ENCODE measurements at regions not wholly inside any gene's neighbourhood (a gene's known extent, or its start where the extent isn't known, plus 50 kb on each side); places are given as distances from the start of the nearest gene placed in this dataset.
"Not testable (repeated sequence)": the region's sequence is repeated elsewhere in the genome, so short reads cannot be mapped to it uniquely, and the experiment has no call there.

GRCh38 chr5:18491349-18491748, 857.1 kb downstream of the TAF11L14 start:
- DNase-seq: no peak

GRCh38 chr5:18495157-18495556, 860.9 kb downstream of the TAF11L14 start:
- no peak for DNase-seq

- no peak for DNase-seq
Observed at GRCh38 chr5:18496041-18496440, 861.8 kb downstream of the TAF11L14 start.

GRCh38 chr5:18497089-18497488, 862.8 kb downstream of the TAF11L14 start:
- no peak for DNase-seq

GRCh38 chr5:18503797-18504328, 869.6 kb downstream of the TAF11L14 start:
- no peak for DNase-seq

DNA sequence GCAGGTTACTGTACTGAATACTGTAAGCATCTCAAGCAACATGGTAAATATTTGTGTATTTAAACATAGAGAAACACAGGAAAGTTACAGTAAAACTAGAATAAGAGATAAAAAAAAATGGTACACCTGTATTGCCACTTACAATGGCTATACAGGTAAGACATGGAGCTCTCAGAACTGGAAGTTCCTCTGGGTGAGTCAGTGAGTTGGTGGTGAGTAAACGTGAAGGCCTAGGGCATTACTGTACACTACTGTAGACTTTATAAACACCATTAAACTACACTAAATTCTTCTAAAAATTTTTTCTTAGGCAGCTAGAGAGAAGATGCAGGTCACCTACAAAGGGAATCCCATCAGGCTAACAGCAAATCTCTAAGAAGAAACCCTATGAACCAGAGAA, 872.9 kb downstream of the TAF11L14 start:
- DNase-seq: no peak

DNA sequence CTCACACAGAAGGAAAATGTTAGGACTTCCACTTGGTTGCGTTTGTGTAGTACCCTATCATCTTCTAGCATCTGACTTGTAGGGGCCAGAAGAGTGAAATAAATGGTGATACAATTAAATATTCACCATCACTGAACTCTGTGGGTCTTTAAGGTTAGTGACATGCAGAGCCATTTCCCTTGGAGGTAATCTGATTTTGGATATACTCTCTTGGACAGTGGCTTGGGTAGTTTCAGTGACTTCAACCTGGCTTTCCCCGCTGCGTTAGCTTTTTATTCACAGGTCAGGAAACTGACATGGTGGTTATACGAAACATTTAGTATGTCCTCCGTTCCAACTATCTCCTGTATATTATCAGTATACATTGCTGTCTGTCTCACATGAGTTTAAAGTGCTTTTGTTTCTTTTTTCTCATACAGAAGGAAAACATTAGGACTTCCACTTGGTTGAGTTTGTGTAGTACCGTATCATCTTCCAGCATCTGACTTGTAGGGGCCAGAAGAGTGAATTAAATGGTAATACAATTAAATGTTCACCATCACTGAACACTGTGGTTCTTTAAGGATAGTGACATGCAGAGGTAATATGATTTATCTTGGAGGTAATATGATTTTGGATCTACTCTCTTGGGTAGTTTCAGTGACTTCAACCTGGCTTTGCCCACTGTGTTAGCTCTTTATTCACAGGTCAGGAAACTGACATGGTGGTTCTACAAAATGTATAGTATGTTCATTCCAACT, 883.6 kb downstream of the TAF11L14 start:
- no peak for DNase-seq

DNA sequence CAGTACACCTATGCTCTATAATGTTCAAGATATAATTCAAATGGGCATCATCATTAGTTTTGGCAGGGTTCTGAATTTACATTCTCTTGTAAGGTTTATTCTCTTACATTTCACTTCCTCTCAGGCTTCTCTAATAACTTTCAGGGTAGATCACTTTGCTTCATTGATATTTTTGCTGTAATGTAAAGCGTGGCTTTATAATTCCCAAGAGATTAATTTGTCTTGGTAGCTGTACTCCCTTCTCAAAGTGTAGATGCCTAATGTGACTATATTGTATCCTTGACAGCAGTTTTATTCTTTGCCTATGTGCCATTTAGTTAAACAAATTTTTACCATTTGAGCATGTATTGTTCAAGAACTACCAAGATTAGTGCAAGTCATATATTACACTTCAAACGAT, 889.1 kb downstream of the TAF11L14 start:
- DNase-seq: no peak

DNA sequence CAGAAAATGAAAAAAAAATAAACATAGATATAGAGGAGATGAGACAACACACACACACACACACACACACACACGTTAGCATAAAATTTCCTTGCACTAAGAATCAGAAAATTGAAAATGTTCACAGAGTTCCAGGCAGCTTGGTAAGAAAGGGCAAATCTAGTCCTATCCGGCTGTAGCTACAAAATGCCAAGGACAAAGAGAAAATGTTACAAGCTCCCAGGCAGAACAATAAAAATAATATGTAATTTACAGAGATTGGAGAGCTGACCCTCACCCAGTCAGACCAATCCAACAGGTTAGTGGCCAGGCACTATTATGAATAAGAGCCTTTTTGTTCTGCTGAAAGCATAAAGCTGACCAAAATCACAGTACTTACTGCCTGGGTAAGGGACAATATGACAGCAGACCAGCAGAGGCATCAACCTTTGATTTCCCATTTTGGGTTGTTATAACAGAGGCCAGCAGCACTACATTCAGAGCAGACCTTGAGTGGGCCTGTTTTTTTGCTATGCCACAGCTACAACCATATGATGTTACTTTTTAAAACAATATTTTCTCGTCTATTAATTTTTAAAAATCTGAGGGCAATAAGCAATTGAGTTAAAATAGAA, 892.6 kb downstream of the TAF11L14 start:
- DNase-seq: no peak

DNA sequence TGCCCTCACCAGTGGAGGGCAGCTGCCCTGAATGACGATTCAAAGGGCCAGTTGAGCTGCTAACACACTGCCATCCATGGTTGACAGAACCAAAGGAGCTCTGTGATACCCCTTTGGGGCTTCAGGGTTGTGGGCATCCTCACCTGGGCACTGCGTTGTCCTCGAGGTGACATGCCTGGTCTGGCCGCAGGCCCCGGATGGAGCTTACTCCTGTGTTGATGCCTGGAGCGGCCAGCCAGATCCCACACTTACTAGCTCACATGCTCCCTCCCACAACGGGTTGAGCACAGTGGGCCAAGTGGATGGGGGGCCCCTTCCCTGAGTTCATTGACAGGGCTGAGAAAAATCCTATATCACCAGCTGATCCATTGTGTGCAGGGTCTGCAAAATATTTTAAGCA, 898.9 kb downstream of the TAF11L14 start:
- DNase-seq: no peak

DNA sequence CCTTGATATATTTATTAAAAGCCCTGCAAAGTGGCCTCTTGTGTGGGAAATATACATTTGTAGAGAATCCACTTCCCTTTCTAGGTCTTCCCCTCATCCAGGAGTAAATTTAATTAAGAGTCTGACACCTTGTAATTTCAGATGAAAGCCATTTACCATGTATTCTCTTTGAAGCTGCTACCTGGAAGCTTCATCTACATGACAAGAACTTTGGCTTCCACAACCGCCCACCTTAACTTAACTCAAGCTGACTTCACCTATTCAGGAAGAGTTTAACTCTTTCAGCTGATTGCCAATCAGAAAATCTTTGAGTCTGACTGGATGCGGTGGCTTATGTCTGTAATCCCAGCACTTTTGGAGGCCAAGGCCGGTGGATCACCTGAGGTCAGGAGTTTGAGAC, 899.9 kb downstream of the TAF11L14 start:
- no peak for DNase-seq

DNA sequence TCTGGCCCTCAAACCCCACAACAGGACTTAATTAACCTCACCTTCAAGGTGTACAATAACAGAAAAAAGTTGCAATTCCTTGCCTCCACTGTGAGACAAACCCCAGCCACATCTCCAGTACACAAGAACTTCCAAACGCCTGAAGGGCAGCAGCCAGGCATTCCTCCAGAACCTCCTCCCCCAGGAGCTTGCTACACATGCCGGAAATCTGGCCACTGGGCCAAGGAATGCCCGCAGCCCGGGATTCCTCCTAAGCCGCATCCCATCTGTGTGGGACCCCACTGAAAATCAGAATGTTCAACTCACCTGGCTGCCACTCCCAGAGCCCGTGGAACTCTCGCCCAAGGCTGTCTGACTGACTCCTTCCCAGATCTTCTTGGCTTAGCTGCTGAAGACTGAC, 901.5 kb downstream of the TAF11L14 start:
- not testable (repeated sequence) for DNase-seq

DNA sequence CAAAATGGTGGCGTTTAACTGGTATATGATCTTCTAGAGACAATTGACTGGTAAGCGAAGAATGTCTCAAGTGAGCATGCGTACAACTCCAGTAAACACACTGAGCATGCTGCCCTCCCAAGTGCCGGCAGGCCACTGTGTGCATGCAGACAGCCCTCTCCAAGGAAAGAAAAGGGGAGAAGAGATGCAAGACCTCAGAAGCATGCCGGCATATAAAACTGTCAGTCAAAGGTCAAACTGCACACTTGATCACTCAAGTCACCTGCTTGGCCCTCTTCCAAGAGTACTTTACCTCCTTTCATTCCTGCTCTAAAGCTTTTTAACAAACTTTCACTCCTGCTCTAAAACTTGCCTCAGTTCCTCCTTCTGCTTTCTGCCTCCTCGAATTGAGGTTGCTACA, 910.2 kb downstream of the TAF11L14 start:
- DNase-seq: no peak

GRCh38 chr5:18546591-18546990, 912.3 kb downstream of the TAF11L14 start:
- DNase-seq: no peak

- DNase-seq: no peak
Observed at GRCh38 chr5:18551716-18552115, 917.5 kb downstream of the TAF11L14 start.

- DNase-seq: no peak
Observed at GRCh38 chr5:18553269-18553668, 919.0 kb downstream of the TAF11L14 start.

GRCh38 chr5:18560602-18561001, 926.3 kb downstream of the TAF11L14 start:
- no peak for DNase-seq

DNA sequence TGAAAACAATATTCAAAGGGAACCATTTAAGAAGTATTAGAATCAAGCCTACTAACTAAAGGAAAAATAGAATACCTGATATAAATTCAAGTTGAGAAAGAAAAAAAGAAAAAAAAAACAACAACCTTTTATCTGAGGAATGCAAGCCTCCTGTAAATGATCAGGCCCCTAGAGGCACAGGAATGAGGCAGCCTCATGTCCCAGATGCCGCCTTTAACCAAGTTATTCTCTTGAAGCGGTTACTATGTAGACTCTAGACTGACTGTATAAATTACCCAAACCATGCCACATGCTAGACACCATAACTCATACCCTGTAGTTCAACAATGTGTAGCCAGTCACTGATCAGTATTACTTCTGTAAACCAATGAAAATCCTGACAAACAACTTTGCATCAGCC, 929.6 kb downstream of the TAF11L14 start:
- DNase-seq: no peak

GRCh38 chr5:18566671-18567070, 932.4 kb downstream of the TAF11L14 start:
- DNase-seq: no peak

GRCh38 chr5:18576586-18576985, 942.3 kb downstream of the TAF11L14 start:
- no peak for DNase-seq

DNA sequence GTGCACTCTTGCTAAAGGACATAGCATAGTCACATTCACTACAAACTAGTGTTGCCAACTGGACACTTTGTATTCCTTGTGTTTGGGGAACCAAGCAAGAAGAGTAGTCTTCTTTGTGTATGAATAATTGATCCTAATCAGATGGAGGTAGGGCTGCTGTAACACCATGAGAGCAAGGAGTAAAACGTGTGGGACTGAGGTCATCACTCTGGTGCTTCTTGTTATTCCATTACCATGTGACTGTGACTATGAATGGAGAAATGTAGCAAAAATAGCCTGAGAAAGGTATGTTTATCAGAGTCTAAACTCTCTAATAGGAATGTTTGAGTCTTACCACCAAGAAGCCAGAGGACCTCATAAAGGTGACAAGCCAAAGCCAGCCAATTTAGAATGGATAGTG, 966.9 kb downstream of the TAF11L14 start:
- DNase-seq: no peak

GRCh38 chr5:18602402-18602801, 968.1 kb downstream of the TAF11L14 start:
- DNase-seq: no peak

GRCh38 chr5:18605186-18605585, 970.9 kb downstream of the TAF11L14 start:
- no peak for DNase-seq

GRCh38 chr5:18607570-18607969, 973.3 kb downstream of the TAF11L14 start:
- DNase-seq: no peak

DNA sequence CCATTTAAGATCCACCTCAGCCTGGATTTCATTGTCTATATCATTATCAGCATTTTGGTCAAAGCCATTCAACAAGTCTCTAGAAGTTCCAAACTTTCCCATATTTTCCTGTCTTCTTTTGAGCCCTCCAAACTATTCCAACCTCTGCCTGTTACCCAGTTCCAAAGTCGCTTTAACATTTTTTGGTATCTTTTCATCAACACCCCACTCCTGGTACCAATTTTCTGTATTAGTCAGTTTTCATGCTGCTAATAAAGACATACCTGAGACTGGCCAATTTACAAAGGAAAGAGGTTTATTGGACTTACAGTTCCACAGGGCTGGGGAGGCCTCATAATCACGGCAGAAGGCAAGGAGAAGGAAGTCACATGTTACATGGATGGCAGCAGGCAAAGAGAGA, 982.9 kb downstream of the TAF11L14 start:
- not testable (repeated sequence) for DNase-seq

Data from GDM1 (cell line).